Activated naive CD4-positive, alpha-beta T cell treated with anti-CD3 and anti-CD28 coated beads, Interleukin-2, amount 50 U/mL, for 24 hours (primary cell): ENCODE measurements at regions not wholly inside any gene's neighbourhood (a gene's known extent, or its start where the extent isn't known, plus 50 kb on each side); places are given as distances from the start of the nearest gene placed in this dataset.

Source experiments
- H3K27ac Mint-ChIP-seq: one replicate; pipeline ENCODE4 v1.8.0; 2021; ENCODE audit warnings: mild to moderate bottlenecking, mixed read lengths
- H3K27me3 Mint-ChIP-seq: one replicate; pipeline ENCODE4 v1.8.0; 2021; ENCODE audit warnings: mixed read lengths
- H3K36me3 Mint-ChIP-seq: one replicate; pipeline ENCODE4 v1.8.0; 2021; ENCODE audit warnings: mixed read lengths
- H3K4me1 Mint-ChIP-seq: one replicate; pipeline ENCODE4 v1.8.0; 2021; ENCODE audit warnings: mixed read lengths
- H3K4me3 Mint-ChIP-seq: one replicate; pipeline ENCODE4 v1.8.0; 2021; ENCODE audit warnings: mild to moderate bottlenecking, mixed read lengths
- H3K9me3 Mint-ChIP-seq: one replicate; pipeline ENCODE4 v1.8.0; 2021; ENCODE audit warnings: mixed read lengths

GRCh38 chr3:132818251-132818650 lies 96.0 kb upstream of the NPHP3 start:
- Mint-ChIP-seq H3K4me1 (no peaks in the 10 kb centered on the region), H3K36me3 (no peaks in the 10 kb centered on the region), H3K9me3 (no peaks in the 10 kb centered on the region), H3K27me3 (peaks cover 3% of the 10 kb centered on the region), H3K27ac (no peak overlapping the region), H3K4me3 (no peak overlapping the region)

- Mint-ChIP-seq H3K4me1 (no peaks in the 10 kb centered on the region), H3K4me3 (no peak overlapping the region), H3K36me3 (no peaks in the 10 kb centered on the region), H3K27me3 (peaks cover 3% of the 10 kb centered on the region), H3K9me3 (no peaks in the 10 kb centered on the region), H3K27ac (no peak overlapping the region)
Measured at GRCh38 chr3:132817646-132818177, 95.5 kb upstream of the NPHP3 start.

GRCh38 chr3:132805071-132805470 lies 82.9 kb upstream of the NPHP3 start:
- Mint-ChIP-seq H3K9me3 (no peaks in the 10 kb centered on the region), H3K36me3 (no peaks in the 10 kb centered on the region), H3K27me3 (no peaks in the 10 kb centered on the region), H3K27ac (no peak overlapping the region), H3K4me3 (no peak overlapping the region), H3K4me1 (no peaks in the 10 kb centered on the region)

GRCh38 chr3:132804498-132804897 lies 82.3 kb upstream of the NPHP3 start:
- no peaks in the 10 kb centered on the region for H3K4me1 Mint-ChIP-seq
- H3K27me3 Mint-ChIP-seq, result no peaks in the 10 kb centered on the region
- H3K36me3 Mint-ChIP-seq, result no peaks in the 10 kb centered on the region
- no peak overlapping the region for H3K4me3 Mint-ChIP-seq
- H3K9me3 Mint-ChIP-seq, result no peaks in the 10 kb centered on the region
- H3K27ac Mint-ChIP-seq, result no peak overlapping the region

GRCh38 chr3:132803889-132804288 lies 81.7 kb upstream of the NPHP3 start:
- H3K9me3 Mint-ChIP-seq, result no peaks in the 10 kb centered on the region
- H3K4me1 Mint-ChIP-seq, result no peaks in the 10 kb centered on the region
- H3K27ac Mint-ChIP-seq, result no peak overlapping the region
- H3K27me3 Mint-ChIP-seq, result no peaks in the 10 kb centered on the region
- H3K36me3 Mint-ChIP-seq, result no peaks in the 10 kb centered on the region
- no peak overlapping the region for H3K4me3 Mint-ChIP-seq

- no peak overlapping the region for H3K4me3 Mint-ChIP-seq
- H3K27me3 Mint-ChIP-seq, result no peaks in the 10 kb centered on the region
- H3K9me3 Mint-ChIP-seq, result no peaks in the 10 kb centered on the region
- no peak overlapping the region for H3K27ac Mint-ChIP-seq
- no peaks in the 10 kb centered on the region for H3K4me1 Mint-ChIP-seq
- H3K36me3 Mint-ChIP-seq, result no peaks in the 10 kb centered on the region
Measured at GRCh38 chr3:132800958-132801357, 78.7 kb upstream of the NPHP3 start.

- Mint-ChIP-seq H3K36me3 (no peaks in the 10 kb centered on the region), H3K27ac (no peak overlapping the region), H3K4me3 (no peak overlapping the region), H3K9me3 (no peaks in the 10 kb centered on the region), H3K27me3 (peaks cover 16% of the 10 kb centered on the region), H3K4me1 (no peaks in the 10 kb centered on the region)
Measured at GRCh38 chr3:132790806-132791205, 68.6 kb upstream of the NPHP3 start.

- H3K4me1 Mint-ChIP-seq, result no peaks in the 10 kb centered on the region
- no peak overlapping the region for H3K27ac Mint-ChIP-seq
- peaks cover 17% of the 10 kb centered on the region for H3K27me3 Mint-ChIP-seq
- H3K9me3 Mint-ChIP-seq, result no peaks in the 10 kb centered on the region
- no peak overlapping the region for H3K4me3 Mint-ChIP-seq
- H3K36me3 Mint-ChIP-seq, result no peaks in the 10 kb centered on the region
Measured at GRCh38 chr3:132789959-132790358, 67.8 kb upstream of the NPHP3 start.

GRCh38 chr3:132788301-132788671 lies 66.1 kb upstream of the NPHP3 start:
- Mint-ChIP-seq H3K36me3 (no peaks in the 10 kb centered on the region), H3K9me3 (no peaks in the 10 kb centered on the region), H3K4me1 (no peaks in the 10 kb centered on the region), H3K27me3 (peaks cover 16% of the 10 kb centered on the region), H3K4me3 (no peak overlapping the region), H3K27ac (no peak overlapping the region)

GRCh38 chr3:132787616-132788300 lies 65.5 kb upstream of the NPHP3 start:
- peaks cover 14% of the 10 kb centered on the region for H3K27me3 Mint-ChIP-seq
- no peak overlapping the region for H3K4me3 Mint-ChIP-seq
- H3K9me3 Mint-ChIP-seq, result no peaks in the 10 kb centered on the region
- H3K36me3 Mint-ChIP-seq, result no peaks in the 10 kb centered on the region
- no peak overlapping the region for H3K27ac Mint-ChIP-seq
- H3K4me1 Mint-ChIP-seq, result no peaks in the 10 kb centered on the region

GRCh38 chr3:132786890-132787289 lies 64.7 kb upstream of the NPHP3 start:
- H3K27ac Mint-ChIP-seq, result no peak overlapping the region

GRCh38 chr3:132785292-132785691 lies 63.1 kb upstream of the NPHP3 start:
- Mint-ChIP-seq H3K27me3 (peaks cover 11% of the 10 kb centered on the region), H3K4me1 (no peaks in the 10 kb centered on the region), H3K4me3 (no peak overlapping the region), H3K9me3 (no peaks in the 10 kb centered on the region), H3K27ac (no peak overlapping the region), H3K36me3 (no peaks in the 10 kb centered on the region)

More at GRCh38 chr3:132786890-132787289, 64.7 kb upstream of the NPHP3 start:
- Mint-ChIP-seq H3K4me1 (no peaks in the 10 kb centered on the region), H3K9me3 (no peaks in the 10 kb centered on the region), H3K4me3 (no peak overlapping the region), H3K27me3 (peaks cover 14% of the 10 kb centered on the region), H3K36me3 (no peaks in the 10 kb centered on the region)

GRCh38 chr3:132784502-132785025 lies 62.4 kb upstream of the NPHP3 start:
- Mint-ChIP-seq H3K27me3 (peaks cover 12% of the 10 kb centered on the region), H3K4me3 (no peak overlapping the region), H3K27ac (no peak overlapping the region), H3K4me1 (no peaks in the 10 kb centered on the region), H3K36me3 (no peaks in the 10 kb centered on the region), H3K9me3 (no peaks in the 10 kb centered on the region)

GRCh38 chr3:132783152-132783551 lies 60.9 kb upstream of the NPHP3 start:
- peaks cover 11% of the 10 kb centered on the region for H3K27me3 Mint-ChIP-seq
- no peaks in the 10 kb centered on the region for H3K9me3 Mint-ChIP-seq
- H3K36me3 Mint-ChIP-seq, result no peaks in the 10 kb centered on the region
- H3K4me1 Mint-ChIP-seq, result no peaks in the 10 kb centered on the region
- H3K4me3 Mint-ChIP-seq, result no peak overlapping the region
- H3K27ac Mint-ChIP-seq, result no peak overlapping the region

- H3K27ac Mint-ChIP-seq, result no peak overlapping the region
- H3K4me1 Mint-ChIP-seq, result no peaks in the 10 kb centered on the region
- H3K36me3 Mint-ChIP-seq, result no peaks in the 10 kb centered on the region
- no peaks in the 10 kb centered on the region for H3K9me3 Mint-ChIP-seq
- peaks cover 11% of the 10 kb centered on the region for H3K27me3 Mint-ChIP-seq
- no peak overlapping the region for H3K4me3 Mint-ChIP-seq
Measured at GRCh38 chr3:132781922-132782321, 59.7 kb upstream of the NPHP3 start.

GRCh38 chr3:132777171-132777570 lies 55.0 kb upstream of the NPHP3 start:
- Mint-ChIP-seq H3K27me3 (peaks cover 3% of the 10 kb centered on the region), H3K4me3 (no peak overlapping the region), H3K9me3 (no peaks in the 10 kb centered on the region), H3K4me1 (no peaks in the 10 kb centered on the region), H3K36me3 (no peaks in the 10 kb centered on the region), H3K27ac (no peak overlapping the region)
